ENCODE measurements at regions not wholly inside any gene's neighbourhood (a gene's known extent, or its start where the extent isn't known, plus 50 kb on each side); places are given as distances from the start of the nearest gene placed in this dataset.

DNA sequence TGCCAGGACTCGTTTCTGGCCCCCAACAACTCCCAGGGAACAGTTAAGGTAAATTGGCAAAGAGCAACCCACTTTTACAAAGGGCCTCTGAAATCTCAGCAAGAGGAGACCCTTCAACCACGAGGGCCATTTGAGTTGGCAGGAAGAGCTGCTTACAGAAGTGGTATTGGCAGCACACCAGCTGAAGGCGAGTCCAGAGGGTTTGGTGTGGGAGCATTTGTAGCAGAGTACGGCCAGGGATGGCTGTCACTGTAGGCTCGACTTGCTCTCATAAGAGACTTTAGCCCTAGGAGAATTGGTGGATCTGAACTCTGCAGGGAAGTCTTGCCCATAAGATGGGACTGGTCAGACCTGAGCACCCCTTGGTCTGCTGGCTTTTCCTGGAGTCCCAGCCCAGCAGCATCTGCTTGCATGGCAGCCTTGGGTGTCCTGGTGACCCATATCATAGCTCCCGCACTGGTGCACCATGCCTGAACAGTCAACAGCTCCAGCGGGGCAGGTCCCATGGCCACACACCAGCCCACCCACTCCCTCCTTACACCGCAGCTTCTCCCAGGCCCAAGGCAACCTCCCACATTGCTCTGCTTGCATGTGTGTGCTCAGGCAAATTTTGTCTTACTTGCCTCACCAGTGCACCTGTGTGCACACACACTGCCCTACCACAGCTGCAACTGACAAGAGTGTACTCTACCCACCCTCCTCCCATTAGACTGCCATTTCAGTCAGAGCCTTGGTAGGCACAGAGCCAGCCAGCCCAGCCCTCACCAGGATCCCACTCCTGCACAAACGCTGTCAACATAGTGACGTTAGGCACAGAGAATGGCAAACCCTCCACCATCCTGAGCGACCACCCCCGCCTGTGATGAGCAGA lies 861.6 kb upstream of the DPPA4 start:
- intact Hi-C loops (cut with micrococcal nuclease): no loop called here
- Mint-ChIP-seq H3K4me1 (ENCODE audit: low read depth) (no peaks in the 10 kb centered on the region), H3K36me3 (ENCODE audit: low read depth) (no peaks in the 10 kb centered on the region), H3K4me3 (no peak overlapping the region), H3K27me3 (ENCODE audit: insufficient read depth) (no peaks in the 10 kb centered on the region), H3K9me3 (peaks cover 11% of the 10 kb centered on the region), H3K27ac (no peak overlapping the region)
- DNase-seq (ENCODE audit: low spot score): no peak

DNA sequence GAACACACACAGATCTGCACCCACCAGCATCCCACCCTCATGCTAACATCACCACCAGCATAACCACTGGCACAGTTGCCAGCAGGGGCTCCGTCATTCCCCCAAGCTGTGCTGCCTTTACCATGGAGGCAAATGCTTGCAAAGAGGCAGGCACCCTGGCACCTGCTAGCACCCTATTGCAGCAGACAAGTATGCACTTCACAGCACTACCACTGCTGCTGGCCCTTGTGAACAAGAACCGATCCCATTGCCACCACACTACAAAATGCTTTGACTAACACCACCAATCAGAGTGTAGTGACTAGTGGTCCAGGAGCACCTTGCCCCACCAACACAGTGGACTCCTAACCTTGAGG lies 862.2 kb upstream of the DPPA4 start:
- Mint-ChIP-seq H3K27me3 (ENCODE audit: insufficient read depth) (no peaks in the 10 kb centered on the region), H3K4me3 (no peak overlapping the region), H3K36me3 (ENCODE audit: low read depth) (no peaks in the 10 kb centered on the region), H3K27ac (no peak overlapping the region), H3K4me1 (ENCODE audit: low read depth) (no peaks in the 10 kb centered on the region), H3K9me3 (peaks cover 11% of the 10 kb centered on the region)
- intact Hi-C loops (cut with micrococcal nuclease): no loop called here
- no peak for DNase-seq (ENCODE audit: low spot score)

DNA sequence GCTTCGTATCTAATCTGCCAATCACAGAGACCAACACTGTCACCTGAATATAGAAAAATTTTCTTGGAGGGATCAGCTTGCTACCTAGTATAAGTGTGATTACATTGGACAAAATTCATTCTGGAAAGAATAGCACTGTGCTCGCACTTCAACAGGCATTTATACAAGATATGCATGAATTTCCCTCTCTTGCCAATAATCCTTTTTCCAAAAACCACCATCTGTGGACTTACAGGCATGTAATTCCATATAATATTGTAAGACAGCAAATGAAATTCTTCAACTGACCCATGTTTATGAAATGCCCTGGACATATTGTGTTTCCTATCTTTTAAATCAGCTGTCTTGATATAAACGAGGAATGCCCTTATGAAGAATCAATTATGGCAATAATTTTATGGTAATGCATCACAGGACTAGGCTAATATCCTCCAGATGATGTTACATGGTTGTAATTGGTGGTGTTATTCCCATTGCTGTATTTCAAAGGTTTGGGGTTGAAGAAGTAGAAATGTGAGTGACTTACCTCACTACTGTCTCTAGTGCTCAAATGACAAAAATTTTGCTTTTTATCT lies 861.4 kb upstream of the NECTIN3 start:
- Mint-ChIP-seq H3K4me3 (no peak overlapping the region), H3K9me3 (peaks cover 6% of the 10 kb centered on the region), H3K4me1 (ENCODE audit: low read depth) (no peaks in the 10 kb centered on the region), H3K27me3 (ENCODE audit: insufficient read depth) (no peaks in the 10 kb centered on the region), H3K27ac (no peak overlapping the region), H3K36me3 (ENCODE audit: low read depth) (no peaks in the 10 kb centered on the region)
- intact Hi-C loops (cut with micrococcal nuclease): no loop called here
- no peak for DNase-seq (ENCODE audit: low spot score)

DNA sequence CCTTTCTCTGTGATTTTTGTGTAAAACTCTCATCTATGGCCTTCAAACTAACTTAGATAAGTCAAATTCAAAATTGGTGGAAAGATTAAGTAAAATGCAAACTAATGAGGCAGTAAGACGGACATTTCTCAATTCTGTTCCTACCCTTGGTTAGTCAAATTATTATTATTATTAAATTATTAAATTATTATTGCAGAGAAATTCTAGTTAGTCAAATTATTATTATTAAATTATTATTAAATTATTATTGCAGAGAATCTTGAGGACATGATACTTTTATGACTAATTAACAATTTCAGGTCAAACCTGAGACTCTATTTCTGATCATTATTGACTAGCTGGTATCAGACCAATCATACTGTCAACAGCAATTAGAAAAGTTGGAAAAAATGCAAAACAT lies 845.0 kb upstream of the NECTIN3 start:
- no peaks in the 10 kb centered on the region for H3K27me3 Mint-ChIP-seq (ENCODE audit: insufficient read depth)
- H3K36me3 Mint-ChIP-seq (ENCODE audit: low read depth): no peaks in the 10 kb centered on the region
- DNase-seq (ENCODE audit: low spot score): no peak
- H3K9me3 Mint-ChIP-seq: no peaks in the 10 kb centered on the region
- H3K27ac Mint-ChIP-seq: no peak overlapping the region
- no peak overlapping the region for H3K4me3 Mint-ChIP-seq
- no peaks in the 10 kb centered on the region for H3K4me1 Mint-ChIP-seq (ENCODE audit: low read depth)
- intact Hi-C loops (cut with micrococcal nuclease): no loop called here

DNA sequence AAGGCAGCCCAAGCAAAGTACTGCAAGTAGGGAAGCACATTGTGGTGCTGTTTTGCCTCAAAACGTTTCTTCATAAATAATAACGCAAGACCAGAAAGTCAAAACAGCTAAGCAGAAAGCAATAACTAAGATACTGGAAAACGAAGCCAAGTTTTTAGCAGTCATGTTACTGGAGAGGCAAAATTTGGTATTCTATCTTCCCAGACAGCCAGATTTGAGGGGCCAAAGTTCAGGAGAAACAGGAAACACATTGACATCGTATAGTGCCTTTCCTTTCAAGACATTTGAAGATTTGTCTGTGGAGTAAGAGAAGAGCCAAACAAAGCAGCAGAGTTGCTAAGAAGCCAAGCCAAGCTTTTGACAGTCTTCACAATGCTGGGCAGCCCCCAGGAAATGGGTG lies 843.6 kb upstream of the NECTIN3 start:
- Mint-ChIP-seq H3K9me3 (no peaks in the 10 kb centered on the region), H3K27ac (no peak overlapping the region), H3K4me3 (no peak overlapping the region), H3K4me1 (ENCODE audit: low read depth) (no peaks in the 10 kb centered on the region), H3K27me3 (ENCODE audit: insufficient read depth) (no peaks in the 10 kb centered on the region), H3K36me3 (ENCODE audit: low read depth) (no peaks in the 10 kb centered on the region)
- no peak for DNase-seq (ENCODE audit: low spot score)
- intact Hi-C loops (cut with micrococcal nuclease): no loop called here

DNA sequence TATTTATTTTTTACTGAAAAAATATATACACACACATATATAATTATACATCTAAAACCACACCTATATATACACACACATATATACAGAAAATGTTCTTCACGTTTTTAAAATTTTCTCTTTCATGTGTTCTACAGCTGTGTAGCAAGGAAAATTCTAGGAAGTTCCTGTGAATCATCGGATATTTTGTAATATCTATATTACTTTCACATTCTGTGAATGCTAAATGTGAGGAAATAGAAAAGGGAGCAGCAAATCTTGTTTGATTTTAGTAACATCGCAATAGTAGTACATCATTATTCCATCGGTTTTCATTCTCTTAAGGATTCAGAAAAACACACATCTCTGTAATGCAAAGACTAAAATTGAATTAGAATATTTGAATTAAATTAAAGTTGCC lies 836.8 kb upstream of the NECTIN3 start:
- H3K4me3 Mint-ChIP-seq: no peak overlapping the region
- no peak overlapping the region for H3K27ac Mint-ChIP-seq
- no peaks in the 10 kb centered on the region for H3K9me3 Mint-ChIP-seq
- DNase-seq (ENCODE audit: low spot score): no peak
- H3K4me1 Mint-ChIP-seq (ENCODE audit: low read depth): no peaks in the 10 kb centered on the region
- intact Hi-C loops (cut with micrococcal nuclease): no loop called here
- H3K36me3 Mint-ChIP-seq (ENCODE audit: low read depth): no peaks in the 10 kb centered on the region
- no peaks in the 10 kb centered on the region for H3K27me3 Mint-ChIP-seq (ENCODE audit: insufficient read depth)

DNA sequence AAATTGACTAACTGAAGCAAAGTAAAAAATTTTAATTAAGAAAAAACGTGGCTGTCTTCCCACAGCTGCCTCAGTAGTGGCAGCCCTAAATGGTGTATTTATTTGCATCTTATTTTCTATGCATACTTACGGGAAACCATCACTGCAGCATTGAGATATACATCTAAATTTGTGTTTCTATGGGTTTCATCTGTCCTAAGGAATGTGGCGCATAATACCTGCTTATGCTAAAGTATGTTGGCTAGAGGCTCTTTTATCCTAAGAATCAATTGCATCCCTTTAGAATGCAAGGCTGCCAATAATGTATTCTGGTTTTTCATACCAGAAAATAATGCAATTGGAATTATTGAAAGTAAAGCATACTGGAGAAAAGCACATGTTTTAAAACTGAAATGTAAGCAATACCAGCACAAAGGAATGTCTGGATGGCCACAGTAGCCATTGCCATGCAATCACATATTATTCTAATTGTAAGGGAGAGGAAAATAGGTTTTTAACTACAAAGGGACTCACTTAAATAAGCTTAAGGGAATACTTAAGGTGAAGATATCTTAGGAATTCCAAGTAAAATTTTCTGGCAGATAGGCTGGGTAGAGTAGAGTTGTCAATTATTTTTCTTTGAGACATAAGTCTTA lies 834.5 kb upstream of the NECTIN3 start:
- no peak for DNase-seq (ENCODE audit: low spot score)
- Mint-ChIP-seq H3K9me3 (no peaks in the 10 kb centered on the region), H3K4me3 (no peak overlapping the region), H3K4me1 (ENCODE audit: low read depth) (no peaks in the 10 kb centered on the region), H3K36me3 (ENCODE audit: low read depth) (no peaks in the 10 kb centered on the region), H3K27me3 (ENCODE audit: insufficient read depth) (no peaks in the 10 kb centered on the region), H3K27ac (no peak overlapping the region)
- intact Hi-C loops (cut with micrococcal nuclease): no loop called here

DNA sequence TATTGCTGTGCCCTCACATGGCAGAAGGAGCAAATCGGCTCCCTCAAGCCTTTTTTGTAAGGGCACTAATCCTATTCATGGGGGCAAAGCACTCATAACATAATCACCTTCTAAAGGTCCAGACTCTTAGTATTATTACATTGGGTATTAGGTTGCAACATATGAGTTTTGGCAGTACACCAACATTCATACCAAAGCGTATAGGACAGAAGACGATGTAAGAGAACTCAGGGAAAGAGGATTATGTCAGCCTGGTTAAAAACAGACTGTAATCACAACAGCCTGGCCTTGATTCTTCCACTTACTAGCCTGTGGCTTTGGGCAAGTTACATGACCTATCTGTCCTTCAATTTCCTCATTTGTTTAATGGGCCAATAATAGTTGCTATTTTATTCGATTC lies 828.5 kb upstream of the NECTIN3 start:
- no peaks in the 10 kb centered on the region for H3K27me3 Mint-ChIP-seq (ENCODE audit: insufficient read depth)
- DNase-seq (ENCODE audit: low spot score): no peak
- no peak overlapping the region for H3K4me3 Mint-ChIP-seq
- intact Hi-C loops (cut with micrococcal nuclease): no loop called here
- H3K27ac Mint-ChIP-seq: no peak overlapping the region
- H3K36me3 Mint-ChIP-seq (ENCODE audit: low read depth): no peaks in the 10 kb centered on the region
- H3K9me3 Mint-ChIP-seq: no peaks in the 10 kb centered on the region
- no peaks in the 10 kb centered on the region for H3K4me1 Mint-ChIP-seq (ENCODE audit: low read depth)

DNA sequence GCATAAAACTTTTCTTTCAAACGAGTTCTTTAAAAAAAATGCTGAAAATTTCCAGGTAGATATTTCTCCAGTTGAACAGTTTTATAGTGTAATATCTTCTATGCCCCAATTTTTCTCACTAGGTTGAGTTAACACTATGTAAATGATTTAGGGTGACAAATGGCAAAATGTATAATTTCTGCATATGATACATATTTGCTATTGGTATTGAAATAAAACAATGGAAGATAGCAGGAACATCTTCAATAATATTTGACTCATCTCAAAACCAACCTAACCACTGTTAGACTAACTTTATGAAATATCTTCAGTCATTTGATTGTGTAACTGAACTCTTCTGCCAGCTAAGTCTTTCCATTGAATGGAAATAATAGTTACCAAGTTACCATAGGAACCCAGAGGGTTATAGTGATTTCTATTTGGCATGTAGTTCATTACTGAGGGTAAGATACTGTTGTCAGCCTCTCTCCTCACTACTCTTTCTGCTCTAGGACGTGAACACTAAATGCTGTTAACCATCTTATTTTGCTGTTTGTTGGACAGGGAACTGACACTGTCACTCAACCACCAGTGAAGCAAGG lies 824.7 kb upstream of the NECTIN3 start:
- no peak for DNase-seq (ENCODE audit: low spot score)
- intact Hi-C loops (cut with micrococcal nuclease): no loop called here
- H3K9me3 Mint-ChIP-seq: no peaks in the 10 kb centered on the region
- no peak overlapping the region for H3K4me3 Mint-ChIP-seq
- no peak overlapping the region for H3K27ac Mint-ChIP-seq
- H3K27me3 Mint-ChIP-seq (ENCODE audit: insufficient read depth): no peaks in the 10 kb centered on the region
- no peaks in the 10 kb centered on the region for H3K4me1 Mint-ChIP-seq (ENCODE audit: low read depth)
- no peaks in the 10 kb centered on the region for H3K36me3 Mint-ChIP-seq (ENCODE audit: low read depth)

DNA sequence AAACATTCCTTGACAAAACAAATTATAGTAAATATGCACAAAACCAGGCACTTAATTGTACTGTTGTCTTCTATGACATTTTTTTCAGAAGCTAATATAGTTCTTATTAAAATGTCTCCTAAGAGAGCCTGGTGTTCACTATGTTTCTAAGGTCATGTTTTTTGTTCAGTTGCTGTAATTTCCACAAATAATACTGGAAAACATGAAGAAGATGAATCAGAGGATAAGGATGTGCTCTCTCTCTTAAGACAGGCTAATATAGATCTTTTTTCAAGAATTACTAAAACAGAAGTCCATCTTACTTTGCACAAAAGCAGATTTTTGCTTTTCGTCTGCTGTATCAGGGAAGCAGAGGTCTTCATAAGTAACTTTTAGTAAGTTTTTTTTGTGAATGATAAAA lies 823.0 kb upstream of the NECTIN3 start:
- Mint-ChIP-seq H3K27me3 (ENCODE audit: insufficient read depth) (no peaks in the 10 kb centered on the region), H3K9me3 (no peaks in the 10 kb centered on the region), H3K36me3 (ENCODE audit: low read depth) (no peaks in the 10 kb centered on the region), H3K27ac (no peak overlapping the region), H3K4me1 (ENCODE audit: low read depth) (no peaks in the 10 kb centered on the region), H3K4me3 (no peak overlapping the region)
- DNase-seq (ENCODE audit: low spot score): no peak
- intact Hi-C loops (cut with micrococcal nuclease): no loop called here

DNA sequence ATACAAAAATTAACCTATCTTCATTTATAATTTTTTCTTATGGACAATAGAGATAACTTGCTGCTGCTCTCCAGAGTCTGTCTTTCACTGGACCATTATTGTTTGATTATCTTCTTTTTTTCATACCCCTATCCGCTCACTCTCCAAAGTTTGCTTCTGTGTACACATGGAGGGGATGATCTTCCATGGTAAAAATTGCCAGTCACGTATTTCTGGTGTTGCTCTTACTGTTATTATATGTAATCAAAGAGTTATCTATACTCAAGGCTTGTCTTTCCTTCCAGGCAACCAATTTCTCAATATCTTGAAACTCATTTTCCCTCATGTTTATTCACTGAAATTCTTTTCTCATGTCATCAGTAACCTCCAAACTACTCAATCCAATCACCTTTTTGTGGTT lies 817.8 kb upstream of the NECTIN3 start:
- no peaks in the 10 kb centered on the region for H3K9me3 Mint-ChIP-seq
- H3K36me3 Mint-ChIP-seq (ENCODE audit: low read depth): no peaks in the 10 kb centered on the region
- intact Hi-C loops (cut with micrococcal nuclease): no loop called here
- no peak overlapping the region for H3K4me3 Mint-ChIP-seq
- H3K4me1 Mint-ChIP-seq (ENCODE audit: low read depth): no peaks in the 10 kb centered on the region
- no peak overlapping the region for H3K27ac Mint-ChIP-seq
- H3K27me3 Mint-ChIP-seq (ENCODE audit: insufficient read depth): no peaks in the 10 kb centered on the region
- no peak for DNase-seq (ENCODE audit: low spot score)

DNA sequence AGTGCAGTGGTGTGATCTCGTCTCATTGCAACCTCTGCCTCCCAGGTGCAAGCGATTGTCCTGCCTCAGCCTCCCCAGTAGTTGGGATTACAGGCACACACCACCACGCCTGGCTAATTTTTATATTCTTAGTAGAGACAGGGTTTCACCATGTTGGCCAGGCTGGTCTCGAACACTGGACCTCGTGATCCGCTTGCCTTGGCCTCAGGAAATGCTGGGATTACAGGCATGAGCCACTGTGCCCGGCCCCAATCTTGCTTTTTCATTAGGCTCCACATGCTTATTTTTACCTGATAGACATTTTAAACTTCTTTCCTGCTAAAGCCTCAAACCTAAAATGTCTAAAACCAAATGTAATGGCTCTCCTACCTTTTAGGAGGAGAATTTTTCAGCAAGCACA lies 817.0 kb upstream of the NECTIN3 start:
- intact Hi-C loops (cut with micrococcal nuclease): no loop called here
- Mint-ChIP-seq H3K27me3 (ENCODE audit: insufficient read depth) (no peaks in the 10 kb centered on the region), H3K27ac (no peak overlapping the region), H3K9me3 (no peaks in the 10 kb centered on the region), H3K4me3 (no peak overlapping the region), H3K4me1 (ENCODE audit: low read depth) (no peaks in the 10 kb centered on the region), H3K36me3 (ENCODE audit: low read depth) (no peaks in the 10 kb centered on the region)
- DNase-seq (ENCODE audit: low spot score): no peak

DNA sequence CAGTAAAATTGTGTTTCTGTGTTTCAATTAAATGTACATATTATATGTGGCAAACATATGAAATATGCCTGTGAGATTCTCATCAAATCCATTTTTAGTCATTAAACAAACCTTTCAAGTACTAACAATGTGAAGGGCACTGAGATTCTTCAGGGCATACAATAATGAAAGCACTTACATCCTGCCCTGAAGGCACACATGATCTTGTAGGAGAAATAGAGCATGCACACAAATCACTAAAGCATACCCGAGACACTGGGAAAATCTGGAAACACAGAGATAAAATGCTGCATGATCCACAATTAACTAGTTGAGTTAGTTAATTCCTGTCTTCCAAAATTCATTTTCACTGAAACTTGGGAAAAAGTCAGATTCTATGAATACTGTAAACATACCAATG lies 810.5 kb upstream of the NECTIN3 start:
- Mint-ChIP-seq H3K36me3 (ENCODE audit: low read depth) (no peaks in the 10 kb centered on the region), H3K27ac (no peak overlapping the region), H3K27me3 (ENCODE audit: insufficient read depth) (no peaks in the 10 kb centered on the region), H3K9me3 (no peaks in the 10 kb centered on the region), H3K4me3 (no peak overlapping the region), H3K4me1 (ENCODE audit: low read depth) (no peaks in the 10 kb centered on the region)
- intact Hi-C loops (cut with micrococcal nuclease): no loop called here
- no peak for DNase-seq (ENCODE audit: low spot score)

Data from activated T-helper 1 cell treated with anti-CD3 and anti-CD28 coated beads, Interleukin-12 subunit alpha, Interleukin-12 subunit beta, Interleukin-2, Interleukin-4 antibody, amounts not matched to agents 30 ng/mL and 10 ng/mL and 1 ng/mL, durations not matched to agents 14 hours and 24 hours and 36 hours (primary cell).